B cell (primary cell): ENCODE measurements at regions not wholly inside any gene's neighbourhood (a gene's known extent, or its start where the extent isn't known, plus 50 kb on each side); places are given as distances from the start of the nearest gene placed in this dataset.
A peak's percentile ranks its signal among the peaks of the same experiment; 100 is the strongest.
"Not testable (repeated sequence)": the region's sequence is repeated elsewhere in the genome, so short reads cannot be mapped to it uniquely, and the experiment has no call there.

Source experiments
- ATAC-seq: fragments of 200-7000 bp; cut with Tn5 transposase; one replicate; pipeline ENCODE4 v1.10.0; 2021; ENCODE audit warnings: low read depth, mild to moderate bottlenecking, moderate number of reproducible peaks, moderate library complexity
- CTCF ChIA-PET: fragments of 350-600 bp; sonication (Branson Sonifier 250); formaldehyde crosslinking; loops from one replicate; lab custom pipeline; 2021; ENCODE audit warnings: antibody characterized with exemption, inconsistent platforms; lab: Charles Lee
- POLR2A ChIA-PET: fragments of 350-600 bp; sonication (Branson Sonifier 250); formaldehyde crosslinking; loops from one replicate; lab custom pipeline; 2021; ENCODE audit warnings: antibody characterized with exemption; lab: Charles Lee
- DNase-seq: peaks from one replicate; pipeline ENCODE4 v3.0.0; 2013
- H2AFZ ChIP-seq: 2 replicates; pipeline ENCODE4 v1.6.1; 2012; ENCODE audit warnings: mild to moderate bottlenecking, low read depth, low read length; ENCODE audit not compliant: insufficient read depth, poor library complexity, severe bottlenecking
- H3K27ac ChIP-seq, 2 donors: 1 replicate in 1 of 2; 2 replicates in 1 of 2; pipeline ENCODE4 v1.5.1; 2012 to 2013; ENCODE audit warnings: low read length in 2 of 2, mild to moderate bottlenecking in 2 of 2, moderate library complexity in 1 of 2
- H3K27me3 ChIP-seq, 4 experiments: fragments of 200-600 bp in 1 of 4; sonication (generic) in 1 of 4; replicated peaks in 1 of 4; 1 replicate in 2 of 4; 2 replicates in 2 of 4; pipeline versions ENCODE4 v1.6.1 to v1.7.0; 2013 to 2016; ENCODE audit warnings: low read length in 3 of 4, mild to moderate bottlenecking in 2 of 4, mixed read lengths in 1 of 4, moderate library complexity in 1 of 4; ENCODE audit not compliant: insufficient read depth in 4 of 4, control insufficient read depth in 3 of 4; ENCODE audit errors: control extremely low read depth in 1 of 4
- H3K36me3 ChIP-seq, 2 experiments: replicated peaks in 1 of 2; 1 replicate in 1 of 2; 2 replicates in 1 of 2; pipeline versions ENCODE4 v1.6.1 to v1.7.1; 2013; ENCODE audit warnings: low read length in 1 of 2; ENCODE audit not compliant: insufficient read depth in 2 of 2, control insufficient read depth in 1 of 2; ENCODE audit errors: control extremely low read depth in 1 of 2, extremely low read depth in 1 of 2
- H3K4me1 ChIP-seq, 2 donors: fragments of 200-600 bp in 1 of 2; sonication (generic) in 1 of 2; 1 replicate in 1 of 2; 2 replicates in 1 of 2; pipeline versions ENCODE4 v1.5.1 to v1.6.1; 2013 to 2017; ENCODE audit warnings: low read length in 2 of 2; ENCODE audit not compliant: control insufficient read depth in 2 of 2, insufficient read depth in 2 of 2
- H3K4me2 ChIP-seq: replicated peaks from 2 replicates; pipeline ENCODE3; 2012; ENCODE audit warnings: mild to moderate bottlenecking, low read depth, low read length; ENCODE audit not compliant: poor library complexity, severe bottlenecking
- H3K4me3 ChIP-seq, 5 experiments: fragments of 200-600 bp in 1 of 5; sonication (generic) in 1 of 5; 1 replicate in 3 of 5; 2 replicates in 2 of 5; pipeline versions ENCODE4 v1.5.1 to v1.7.0; 2011 to 2016; ENCODE audit warnings: low read length in 4 of 5, mild to moderate bottlenecking in 4 of 5, low read depth in 2 of 5, control low read depth in 1 of 5, moderate library complexity in 1 of 5; ENCODE audit not compliant: insufficient read depth in 1 of 5; ENCODE audit errors: control extremely low read depth in 1 of 5, extremely low read depth in 1 of 5
- H3K79me2 ChIP-seq: fragments of 200-600 bp; sonication (generic); one replicate; pipeline ENCODE4 v1.6.0; 2016; ENCODE audit warnings: low read length; ENCODE audit not compliant: control insufficient read depth, insufficient read depth
- H3K9ac ChIP-seq: fragments of 200-600 bp; sonication (generic); 2 replicates; pipeline ENCODE4 v1.6.1; 2017; ENCODE audit warnings: mild to moderate bottlenecking, low read length, moderate library complexity
- H3K9me3 ChIP-seq, 3 donors: one replicate each; pipeline versions ENCODE4 v1.6.1 to v1.7.1; 2013; ENCODE audit warnings: low read length in 2 of 3; ENCODE audit not compliant: control insufficient read depth in 2 of 3, insufficient read depth in 1 of 3; ENCODE audit errors: control extremely low read depth in 1 of 3
- H4K20me1 ChIP-seq: 2 replicates; pipeline ENCODE4 v1.6.0; 2012; ENCODE audit warnings: mild to moderate bottlenecking, low read length; ENCODE audit not compliant: insufficient read depth, control insufficient read depth, poor library complexity, severe bottlenecking
- H3K27ac Mint-ChIP-seq: one replicate; pipeline ENCODE4 v1.8.0; 2021; ENCODE audit warnings: mixed read lengths
- H3K27me3 Mint-ChIP-seq: one replicate; pipeline ENCODE4 v1.8.0; 2021; ENCODE audit warnings: mixed read lengths
- H3K4me1 Mint-ChIP-seq: one replicate; pipeline ENCODE4 v1.8.0; 2021; ENCODE audit warnings: mixed read lengths
- H3K4me3 Mint-ChIP-seq: one replicate; pipeline ENCODE4 v1.8.0; 2021; ENCODE audit warnings: mixed read lengths
- H3K9me3 Mint-ChIP-seq: one replicate; pipeline ENCODE4 v1.8.0; 2022; ENCODE audit warnings: mixed read lengths; ENCODE audit not compliant: insufficient read depth
- CTCF ChIP-seq: fragments of 200-600 bp; IDR thresholded peaks from one replicate; pipeline ENCODE4 v1.8.0; 2022; ENCODE audit warnings: antibody characterized with exemption, mild to moderate bottlenecking
- EZH2 ChIP-seq: IDR thresholded peaks from 2 replicates; pipeline ENCODE4 v1.6.1; 2012; ENCODE audit warnings: borderline replicate concordance, low read depth, mild to moderate bottlenecking, moderate library complexity, low read length; ENCODE audit not compliant: insufficient read depth, poor library complexity, severe bottlenecking
- WGBS: methylation state at CpG from one replicate; pipeline ENCODE4 v1.1.5; 2013; ENCODE audit warnings: missing lambda C conversion rate; ENCODE audit not compliant: insufficient coverage; 5-methylcytosine and 5-hydroxymethylcytosine counted together
- intact Hi-C: fragments of 100-400 bp; cut with micrococcal nuclease; formaldehyde crosslinking; loops from one replicate; pipeline ENCODE4 v1.10.0; 2022

DNA sequence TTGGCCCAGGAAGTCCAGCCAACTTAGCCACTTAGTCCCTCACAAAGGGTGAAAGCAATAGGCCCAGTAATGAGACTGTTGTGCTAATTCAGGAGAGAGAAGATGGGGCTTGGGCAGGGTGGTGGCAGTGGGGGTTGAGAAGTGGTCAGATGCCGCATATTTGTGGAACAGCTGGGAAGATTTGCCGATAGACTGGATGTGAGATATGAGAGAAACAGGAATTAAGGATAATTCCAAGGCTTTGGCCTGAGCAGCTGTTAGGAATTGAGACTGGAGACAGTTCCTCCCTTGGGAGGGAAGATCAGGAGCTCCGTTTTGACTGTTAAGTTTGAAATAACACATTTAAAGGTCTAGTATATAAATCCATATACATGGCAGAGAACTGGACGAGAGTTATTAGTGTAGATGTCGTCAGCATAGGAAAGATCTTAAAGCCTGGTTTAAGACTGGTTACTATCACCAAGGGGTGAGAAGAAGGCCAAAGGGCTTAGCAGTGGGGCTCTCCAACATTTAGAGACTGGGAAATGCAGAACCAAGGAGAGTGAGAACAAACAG is 323.7 kb upstream of the FAM78B start:
- Histone ChIP-seq H3K4me1 (peaks cover 14 to 19% of the 10 kb centered on the region in 2 donors), H3K36me3 (no peaks in the 10 kb centered on the region), H3K4me3 (peak overlapping the region; percentile 57 to 96 (median 83)), H4K20me1 (no peaks in the 10 kb centered on the region), H3K9ac (peak overlapping the region; percentile 99), H3K27me3 (no peaks in the 10 kb centered on the region), H3K27ac (peak overlapping the region; percentile 90 to 95), H3K9me3 (no peaks in the 10 kb centered on the region), H2AFZ (peak overlapping the region; percentile 96), H3K79me2 (no peaks in the 10 kb centered on the region), H3K4me2 (peak overlapping the region; percentile 89)
- Mint-ChIP-seq H3K4me3 (no peak overlapping the region), H3K27me3 (no peaks in the 10 kb centered on the region), H3K27ac (no peak overlapping the region), H3K9me3 (peaks cover 4% of the 10 kb centered on the region), H3K4me1 (peaks cover 5% of the 10 kb centered on the region)
- intact Hi-C loops, result loop anchor here (1.0 to 10.0 kb wide), 3 partner anchors 11 to 663 kb away; partner anchors contain the start of genes FAM78B and UCK2
- CTCF ChIA-PET, result interaction anchor here (0.8 to 4.9 kb wide), 5 partner anchors 11 to 566 kb away, joined by 3 to 77 read pairs (median 3); partner anchors contain the start of gene POGK
- no peak for TF ChIP-seq CTCF
- no peak for TF ChIP-seq EZH2
- WGBS, result 66% methylated on average over 4 of the region's 5 CpGs
- ATAC-seq, result no peak
- DNase-seq, result no peak
- POLR2A ChIA-PET, result no interaction called here

DNA sequence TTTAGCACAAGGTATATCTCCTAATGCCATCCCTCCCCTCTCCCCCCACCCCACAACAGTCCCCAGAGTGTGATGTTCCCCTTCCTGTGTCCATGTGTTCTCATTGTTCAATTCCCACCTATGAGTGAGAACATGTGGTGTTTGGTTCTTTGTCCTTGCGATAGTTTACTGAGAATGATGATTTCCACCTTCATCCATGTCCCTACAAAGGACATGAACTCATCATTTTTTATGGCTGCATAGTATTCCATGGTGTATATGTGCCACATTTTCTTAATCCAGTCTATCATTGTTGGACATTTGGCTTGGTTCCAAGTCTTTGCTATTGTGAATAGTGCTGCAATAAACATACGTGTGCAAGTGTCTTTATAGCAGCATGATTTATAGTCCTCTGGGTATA is 327.0 kb upstream of the FAM78B start:
- intact Hi-C loops, result loop anchor here (5.0 to 10.0 kb wide), 2 partner anchors 329 to 666 kb away; partner anchors contain the start of genes FAM78B and UCK2
- H3K36me3 ChIP-seq, H3K4me1 Mint-ChIP-seq, H3K9ac ChIP-seq, H3K4me3 ChIP-seq, H3K9me3 ChIP-seq, H3K9me3 Mint-ChIP-seq, ATAC-seq, H3K27me3 ChIP-seq, H3K27me3 Mint-ChIP-seq, DNase-seq, H4K20me1 ChIP-seq, H3K79me2 ChIP-seq, H2AFZ ChIP-seq, H3K4me2 ChIP-seq, H3K4me3 Mint-ChIP-seq, CTCF ChIA-PET, POLR2A ChIA-PET, H3K27ac ChIP-seq, H3K27ac Mint-ChIP-seq: not testable (repeated sequence)
- no CpG with 5 or more reads among the region's 2 CpGs for WGBS
- peaks cover 13 to 14% of the 10 kb centered on the region in 2 donors for H3K4me1 ChIP-seq
